GM06990 (cell line): ENCODE measurements at regions not wholly inside any gene's neighbourhood (a gene's known extent, or its start where the extent isn't known, plus 50 kb on each side); places are given as distances from the start of the nearest gene placed in this dataset.
"Not testable (repeated sequence)": the region's sequence is repeated elsewhere in the genome, so short reads cannot be mapped to it uniquely, and the experiment has no call there.

Experiments
- DNase-seq: peaks from one replicate; pipeline ENCODE4 v3.0.0-alpha.2; 2011; ENCODE audit not compliant: insufficient read length; ENCODE audit errors: extremely low read depth
- H3K27me3 ChIP-seq: replicated peaks from 2 replicates; pipeline ENCODE4 v1.6.0; 2011; ENCODE audit warnings: low read length; ENCODE audit not compliant: control insufficient read depth, insufficient read depth
- H3K36me3 ChIP-seq: 2 replicates; pipeline ENCODE4 v1.5.1; 2011; ENCODE audit warnings: low read length; ENCODE audit not compliant: control insufficient read depth, insufficient read depth
- H3K4me3 ChIP-seq: replicated peaks from 2 replicates; pipeline ENCODE4 v1.5.1; 2011; ENCODE audit warnings: low read depth, mild to moderate bottlenecking, control low read depth, low read length
- TF ChIP-seq, protein P1 (sequence below): IDR thresholded peaks from 2 replicates; pipeline ENCODE4 v1.5.1; 2011; ENCODE audit warnings: low read length, control low read depth, mild to moderate bottlenecking, inconsistent platforms; ENCODE audit not compliant: insufficient read depth, poor library complexity, severe bottlenecking

DNA sequence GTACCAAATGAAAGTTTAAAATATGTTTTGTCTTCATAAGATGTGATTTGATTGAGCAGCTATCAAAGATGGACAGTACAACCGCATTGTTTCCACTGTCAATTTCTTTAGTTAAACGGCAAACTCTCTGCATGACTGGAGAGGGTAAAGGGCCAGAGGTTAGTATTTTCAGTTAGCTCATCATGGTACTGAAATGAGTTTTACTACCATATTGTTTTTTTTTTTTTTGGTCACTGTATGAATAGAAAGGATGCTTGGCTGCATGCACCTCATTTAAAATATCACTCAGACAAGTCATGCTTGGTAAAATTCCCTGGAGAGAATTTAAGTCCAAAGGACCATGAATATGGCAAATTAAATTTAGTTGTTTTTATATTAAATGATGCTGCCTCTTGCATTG lies 942.1 kb upstream of the SPRY2 start:
- H3K4me3 ChIP-seq: no peak overlapping the region
- TF ChIP-seq, protein P1, sequence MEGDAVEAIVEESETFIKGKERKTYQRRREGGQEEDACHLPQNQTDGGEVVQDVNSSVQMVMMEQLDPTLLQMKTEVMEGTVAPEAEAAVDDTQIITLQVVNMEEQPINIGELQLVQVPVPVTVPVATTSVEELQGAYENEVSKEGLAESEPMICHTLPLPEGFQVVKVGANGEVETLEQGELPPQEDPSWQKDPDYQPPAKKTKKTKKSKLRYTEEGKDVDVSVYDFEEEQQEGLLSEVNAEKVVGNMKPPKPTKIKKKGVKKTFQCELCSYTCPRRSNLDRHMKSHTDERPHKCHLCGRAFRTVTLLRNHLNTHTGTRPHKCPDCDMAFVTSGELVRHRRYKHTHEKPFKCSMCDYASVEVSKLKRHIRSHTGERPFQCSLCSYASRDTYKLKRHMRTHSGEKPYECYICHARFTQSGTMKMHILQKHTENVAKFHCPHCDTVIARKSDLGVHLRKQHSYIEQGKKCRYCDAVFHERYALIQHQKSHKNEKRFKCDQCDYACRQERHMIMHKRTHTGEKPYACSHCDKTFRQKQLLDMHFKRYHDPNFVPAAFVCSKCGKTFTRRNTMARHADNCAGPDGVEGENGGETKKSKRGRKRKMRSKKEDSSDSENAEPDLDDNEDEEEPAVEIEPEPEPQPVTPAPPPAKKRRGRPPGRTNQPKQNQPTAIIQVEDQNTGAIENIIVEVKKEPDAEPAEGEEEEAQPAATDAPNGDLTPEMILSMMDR: no peak
- no peak for DNase-seq
- no peaks in the 10 kb centered on the region for H3K27me3 ChIP-seq
- H3K36me3 ChIP-seq: no peaks in the 10 kb centered on the region

DNA sequence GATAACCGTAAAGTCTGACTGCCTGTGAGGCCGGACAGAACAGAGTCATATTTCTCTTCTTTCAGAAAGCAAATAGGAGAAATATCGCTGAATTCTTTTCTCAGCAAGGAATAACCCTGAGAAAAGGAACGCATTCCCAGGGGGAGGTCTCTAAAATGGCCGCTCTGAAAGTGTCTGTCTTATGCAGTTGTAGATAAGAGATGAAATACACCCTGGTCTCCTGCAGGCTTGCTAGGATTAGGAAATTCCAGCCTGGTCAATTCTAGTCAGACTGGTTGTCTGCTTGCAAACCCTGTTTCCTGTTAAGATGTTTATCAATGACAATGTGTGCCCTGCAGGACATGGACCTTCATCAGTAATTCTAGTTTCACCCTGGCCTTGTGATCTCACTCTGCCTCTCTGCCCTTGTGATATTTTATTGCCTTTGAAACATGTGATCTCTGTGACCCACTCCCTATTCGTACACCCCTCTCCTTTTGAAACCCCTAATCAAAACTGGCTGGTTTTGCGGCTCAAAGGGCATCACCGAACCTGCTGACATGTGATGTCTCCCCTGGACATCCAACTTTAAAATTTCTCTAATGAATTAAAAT lies 934.8 kb upstream of the SPRY2 start:
- H3K36me3 ChIP-seq: no peaks in the 10 kb centered on the region
- no peak overlapping the region for H3K4me3 ChIP-seq
- no peaks in the 10 kb centered on the region for H3K27me3 ChIP-seq
- TF ChIP-seq, protein P1: no peak
- DNase-seq: no peak

DNA sequence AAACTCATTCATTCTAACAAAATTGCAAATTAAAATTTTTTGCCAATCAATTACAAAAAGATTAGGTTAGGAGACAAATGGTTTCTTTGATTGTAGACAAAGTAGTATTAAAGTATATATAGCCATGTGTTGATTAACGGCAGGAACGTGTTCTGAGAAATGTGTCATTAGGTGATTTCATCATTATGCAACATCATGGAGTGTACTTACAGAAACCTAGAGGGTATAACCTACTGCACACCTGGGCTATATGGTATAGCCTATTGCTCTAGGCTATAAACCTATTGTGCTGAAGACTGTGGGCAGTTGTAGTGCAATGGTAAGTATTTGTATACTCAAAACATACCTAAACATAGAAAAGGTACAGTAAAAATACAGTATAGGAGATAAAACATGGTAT lies 906.8 kb upstream of the SPRY2 start:
- TF ChIP-seq, protein P1: no peak
- Histone ChIP-seq H3K4me3 (no peak overlapping the region), H3K36me3 (no peaks in the 10 kb centered on the region), H3K27me3 (no peaks in the 10 kb centered on the region)
- DNase-seq: no peak

DNA sequence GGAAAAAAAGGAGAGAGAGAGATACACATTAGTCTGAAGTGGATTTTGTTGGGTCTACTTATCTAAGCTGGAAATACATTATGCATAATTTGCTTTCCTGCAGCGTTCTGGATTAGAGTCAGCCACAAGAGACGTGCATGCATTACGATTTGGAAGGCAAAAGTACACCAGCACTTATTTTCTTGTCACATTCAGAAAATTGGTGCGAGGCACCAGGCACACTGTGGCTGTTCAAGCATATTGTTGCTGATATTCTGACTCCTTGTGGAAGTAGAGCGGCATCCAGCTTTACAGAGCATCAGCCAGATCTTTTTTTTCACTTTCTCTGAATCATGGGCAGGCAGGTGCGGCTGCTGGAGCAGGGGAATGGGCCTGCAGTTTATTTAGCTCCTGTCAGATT lies 905.6 kb upstream of the SPRY2 start:
- H3K27me3 ChIP-seq: no peaks in the 10 kb centered on the region
- H3K36me3 ChIP-seq: no peaks in the 10 kb centered on the region
- TF ChIP-seq, protein P1: no peak
- no peak for DNase-seq
- H3K4me3 ChIP-seq: no peak overlapping the region

DNA sequence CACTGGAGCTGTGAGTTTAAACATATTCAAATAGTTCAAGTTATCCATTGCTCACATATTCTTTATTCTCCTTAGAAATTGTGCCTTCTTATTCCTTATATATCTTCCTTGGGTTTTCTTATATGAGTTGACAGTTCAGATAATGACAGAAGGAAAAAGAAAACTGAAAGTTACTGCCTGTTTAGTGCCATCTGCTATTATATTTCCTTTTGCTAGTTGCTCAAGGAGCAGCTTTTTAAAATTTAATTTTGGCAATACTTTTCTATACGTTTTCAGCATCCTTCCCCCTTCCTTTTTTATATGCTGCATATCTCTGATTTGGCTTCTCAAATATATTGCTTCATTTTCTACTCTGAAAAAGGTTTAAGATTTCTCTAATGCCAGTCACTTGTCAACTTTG lies 903.1 kb upstream of the SPRY2 start:
- H3K27me3 ChIP-seq: no peaks in the 10 kb centered on the region
- TF ChIP-seq, protein P1: no peak
- no peak for DNase-seq
- H3K4me3 ChIP-seq: no peak overlapping the region
- H3K36me3 ChIP-seq: no peaks in the 10 kb centered on the region

DNA sequence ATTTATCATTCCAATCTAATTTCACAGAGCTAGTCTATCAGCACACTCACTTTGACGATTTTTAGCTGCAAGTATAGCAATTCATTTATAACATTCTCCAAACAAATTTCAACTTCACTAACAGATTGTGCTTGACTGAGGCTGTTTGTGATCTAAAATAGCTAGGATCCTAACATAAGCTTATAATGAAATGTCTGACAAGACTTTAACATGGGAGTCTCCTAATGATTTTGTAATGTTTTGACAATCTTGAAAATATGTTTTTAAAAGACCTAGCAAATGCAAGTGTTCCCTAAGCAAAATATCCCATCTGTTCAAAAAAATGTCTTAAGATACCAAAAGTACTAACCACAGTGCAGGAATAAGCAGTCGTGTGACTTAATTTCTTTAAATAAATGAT lies 889.5 kb upstream of the SPRY2 start:
- no peak for DNase-seq
- TF ChIP-seq, protein P1: no peak

DNA sequence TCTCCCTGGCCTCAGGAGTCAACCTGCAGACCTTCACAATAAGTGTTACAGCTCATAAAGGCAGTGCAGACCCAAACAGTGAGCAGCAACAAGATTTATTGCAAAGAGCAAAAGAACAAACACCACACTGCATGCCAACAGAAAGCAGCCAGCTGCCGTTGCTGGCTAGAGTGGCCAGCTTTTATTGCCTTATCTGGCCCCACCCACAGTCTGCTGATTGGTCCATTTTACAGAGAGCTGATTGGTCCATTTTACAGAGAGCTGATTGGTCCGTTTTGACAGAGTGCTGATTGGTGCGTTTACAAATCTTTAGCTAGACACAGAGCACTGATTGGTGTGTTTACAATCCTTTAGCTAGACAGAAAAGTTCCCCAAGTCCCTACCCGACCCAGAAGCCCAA lies 885.9 kb upstream of the SPRY2 start:
- not testable (repeated sequence) for H3K36me3 ChIP-seq, H3K4me3 ChIP-seq, DNase-seq, H3K27me3 ChIP-seq

More for the DNA sequence above, 889.5 kb upstream of the SPRY2 start:
- no peaks in the 10 kb centered on the region for H3K36me3 ChIP-seq
- no peak overlapping the region for H3K4me3 ChIP-seq
- no peaks in the 10 kb centered on the region for H3K27me3 ChIP-seq
